Natural killer cell (primary cell): ENCODE measurements at regions not wholly inside any gene's neighbourhood (a gene's known extent, or its start where the extent isn't known, plus 50 kb on each side); places are given as distances from the start of the nearest gene placed in this dataset.

Source experiments
- ATAC-seq, 3 donors: fragments of 150-1000 bp in 2 of 3; fragments of 200-7000 bp in 1 of 3; cut with Tn5 transposase; 1 replicate in 1 of 3; 2 replicates in 2 of 3; pipeline ENCODE4 v1.10.0; 2021; ENCODE audit warnings: mild to moderate bottlenecking in 2 of 3, moderate library complexity in 2 of 3
- DNase-seq, 2 donors: peaks; one replicate each; pipeline versions ENCODE4 v3.0.0 to v3.0.0-alpha.2; 2013 to 2021; ENCODE audit warnings: mixed read lengths in 1 of 2
- H3K27ac ChIP-seq: one replicate; pipeline ENCODE4 v1.5.1; 2013; ENCODE audit warnings: mild to moderate bottlenecking, low read length
- H3K27me3 ChIP-seq: one replicate; pipeline ENCODE4 v1.6.1; 2013; ENCODE audit warnings: low read length; ENCODE audit not compliant: control insufficient read depth, insufficient read depth
- H3K36me3 ChIP-seq: one replicate; pipeline ENCODE4 v1.6.1; 2013; ENCODE audit warnings: low read length; ENCODE audit not compliant: control insufficient read depth, insufficient read depth
- H3K4me1 ChIP-seq: one replicate; pipeline ENCODE4 v1.6.1; 2013; ENCODE audit warnings: low read length; ENCODE audit not compliant: control insufficient read depth, insufficient read depth
- H3K4me3 ChIP-seq: one replicate; pipeline ENCODE4 v1.5.1; 2013; ENCODE audit warnings: low read length
- H3K9me3 ChIP-seq: one replicate; pipeline ENCODE4 v1.6.1; 2013; ENCODE audit warnings: low read length; ENCODE audit not compliant: control insufficient read depth, insufficient read depth
- H3K27ac Mint-ChIP-seq, 2 donors: one replicate each; pipeline ENCODE4 v1.8.0; 2022; ENCODE audit warnings: mild to moderate bottlenecking in 2 of 2, mixed read lengths in 2 of 2, moderate library complexity in 1 of 2
- H3K27me3 Mint-ChIP-seq, 2 donors: one replicate each; pipeline ENCODE4 v1.8.0; 2022; ENCODE audit warnings: low read depth in 2 of 2, mixed read lengths in 2 of 2
- H3K36me3 Mint-ChIP-seq: one replicate; pipeline ENCODE4 v1.8.0; 2022; ENCODE audit warnings: mixed read lengths
- H3K4me1 Mint-ChIP-seq, 2 donors: one replicate each; pipeline ENCODE4 v1.8.0; 2022; ENCODE audit warnings: mixed read lengths in 2 of 2
- H3K4me3 Mint-ChIP-seq: one replicate; pipeline ENCODE4 v1.8.0; 2022; ENCODE audit warnings: mild to moderate bottlenecking, moderate library complexity, mixed read lengths
- H3K9me3 Mint-ChIP-seq, 2 donors: one replicate each; pipeline ENCODE4 v1.8.0; 2022; ENCODE audit warnings: mixed read lengths in 2 of 2
- WGBS: methylation state at CpG from one replicate; pipeline ENCODE4 v1.1.7; 2013; ENCODE audit warnings: missing lambda C conversion rate; ENCODE audit not compliant: insufficient coverage; 5-methylcytosine and 5-hydroxymethylcytosine counted together
- intact Hi-C: fragments of 100-400 bp; cut with micrococcal nuclease; formaldehyde crosslinking; loops from one replicate; pipeline ENCODE4 v1.14.2; 2022
- TF ChIP-seq, protein P1 (sequence below): fragments of 200-600 bp; IDR thresholded peaks from one replicate; pipeline ENCODE4 v1.8.0; 2022; ENCODE audit warnings: antibody characterized with exemption

DNA sequence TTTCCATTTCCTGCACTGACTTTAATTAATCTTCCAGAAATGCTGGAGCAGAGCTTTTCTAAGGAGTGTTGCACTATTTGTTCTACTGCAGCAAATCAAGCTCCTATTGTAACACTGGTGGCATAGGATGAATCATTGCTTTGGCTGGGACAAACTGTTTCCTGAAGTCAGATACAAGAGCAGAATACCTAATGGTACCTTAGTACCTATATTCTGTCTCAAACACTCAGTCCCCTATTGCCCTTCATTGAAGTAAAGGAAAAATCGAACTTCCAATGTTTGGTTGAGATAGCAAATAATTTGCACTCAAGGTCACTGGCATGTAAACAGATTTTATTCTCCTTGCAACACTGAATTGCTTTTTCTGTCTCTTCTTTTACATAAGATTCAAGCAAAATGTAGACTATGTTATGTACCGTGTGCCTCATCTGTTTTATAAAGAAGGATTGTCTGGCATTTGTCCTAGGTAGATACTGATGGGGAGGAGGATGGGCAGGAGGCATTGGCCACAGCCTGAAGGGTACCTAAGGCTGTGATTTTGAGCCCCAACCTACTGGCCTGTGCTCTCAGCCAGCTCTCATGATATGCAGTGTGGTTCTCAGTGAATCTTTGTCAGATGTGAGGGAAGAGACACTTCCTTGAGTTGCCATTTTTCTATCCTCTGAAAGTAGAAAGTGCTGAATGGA, 141.6 kb downstream of the AASDH start:
- intact Hi-C loops, result no loop called here
- Mint-ChIP-seq H3K4me3 (no peak overlapping the region), H3K36me3 (no peaks in the 10 kb centered on the region), H3K27me3 (peaks cover 5 to 9% of the 10 kb centered on the region in 2 donors), H3K9me3 (no peaks in the 10 kb centered on the region), H3K27ac (no peak overlapping the region), H3K4me1 (no peaks in the 10 kb centered on the region)
- H3K36me3 ChIP-seq, result no peaks in the 10 kb centered on the region
- H3K4me3 ChIP-seq, result no peak overlapping the region
- no peaks in the 10 kb centered on the region for H3K9me3 ChIP-seq
- TF ChIP-seq, protein P1, sequence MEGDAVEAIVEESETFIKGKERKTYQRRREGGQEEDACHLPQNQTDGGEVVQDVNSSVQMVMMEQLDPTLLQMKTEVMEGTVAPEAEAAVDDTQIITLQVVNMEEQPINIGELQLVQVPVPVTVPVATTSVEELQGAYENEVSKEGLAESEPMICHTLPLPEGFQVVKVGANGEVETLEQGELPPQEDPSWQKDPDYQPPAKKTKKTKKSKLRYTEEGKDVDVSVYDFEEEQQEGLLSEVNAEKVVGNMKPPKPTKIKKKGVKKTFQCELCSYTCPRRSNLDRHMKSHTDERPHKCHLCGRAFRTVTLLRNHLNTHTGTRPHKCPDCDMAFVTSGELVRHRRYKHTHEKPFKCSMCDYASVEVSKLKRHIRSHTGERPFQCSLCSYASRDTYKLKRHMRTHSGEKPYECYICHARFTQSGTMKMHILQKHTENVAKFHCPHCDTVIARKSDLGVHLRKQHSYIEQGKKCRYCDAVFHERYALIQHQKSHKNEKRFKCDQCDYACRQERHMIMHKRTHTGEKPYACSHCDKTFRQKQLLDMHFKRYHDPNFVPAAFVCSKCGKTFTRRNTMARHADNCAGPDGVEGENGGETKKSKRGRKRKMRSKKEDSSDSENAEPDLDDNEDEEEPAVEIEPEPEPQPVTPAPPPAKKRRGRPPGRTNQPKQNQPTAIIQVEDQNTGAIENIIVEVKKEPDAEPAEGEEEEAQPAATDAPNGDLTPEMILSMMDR, result no peak
- DNase-seq (no peak), ATAC-seq (no peak)
- H3K4me1 ChIP-seq, result no peaks in the 10 kb centered on the region
- H3K27me3 ChIP-seq, result no peaks in the 10 kb centered on the region
- WGBS, result 88% methylated on average over 2 of the region's 2 CpGs
- H3K27ac ChIP-seq, result no peak overlapping the region

GRCh38 chr4:56244681-56245080, 142.6 kb downstream of the AASDH start:
- H3K27me3 Mint-ChIP-seq, result peaks cover 0 to 9% of the 10 kb centered on the region in 2 donors
- intact Hi-C loops, result no loop called here
- H3K9me3 ChIP-seq, result no peaks in the 10 kb centered on the region
- no peaks in the 10 kb centered on the region for H3K4me1 ChIP-seq
- H3K9me3 Mint-ChIP-seq, result no peaks in the 10 kb centered on the region
- H3K27me3 ChIP-seq, result no peaks in the 10 kb centered on the region
- no peak overlapping the region for H3K27ac ChIP-seq
- H3K4me1 Mint-ChIP-seq, result no peaks in the 10 kb centered on the region
- TF ChIP-seq, protein P1, result no peak
- H3K27ac Mint-ChIP-seq, result no peak overlapping the region
- no peak overlapping the region for H3K4me3 ChIP-seq
- ATAC-seq (no peak), DNase-seq (no peak)
- H3K4me3 Mint-ChIP-seq, result no peak overlapping the region
- no peaks in the 10 kb centered on the region for H3K36me3 ChIP-seq
- H3K36me3 Mint-ChIP-seq, result no peaks in the 10 kb centered on the region

DNA sequence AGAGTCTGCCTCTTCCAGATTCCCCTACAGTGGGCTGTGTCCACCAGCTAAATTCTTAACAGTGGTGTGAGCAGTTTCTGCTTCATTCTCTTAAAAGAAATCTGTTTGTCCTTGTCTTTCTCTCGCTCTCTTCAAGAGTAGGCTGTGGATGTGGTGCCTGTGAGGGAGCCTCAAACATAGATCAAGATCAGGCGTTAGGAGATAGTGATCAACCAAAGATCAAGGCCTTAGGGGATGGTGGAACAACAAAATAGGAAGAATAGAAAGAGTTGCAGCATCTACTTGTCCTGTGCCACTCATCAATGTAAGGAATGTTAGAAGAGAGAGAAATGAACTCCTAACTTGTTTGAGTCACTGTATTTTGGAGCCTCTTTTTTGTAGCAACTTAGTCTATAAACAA, 144.2 kb downstream of the AASDH start:
- TF ChIP-seq, protein P1, result no peak
- Mint-ChIP-seq H3K27ac (no peak overlapping the region), H3K4me1 (no peaks in the 10 kb centered on the region), H3K4me3 (no peak overlapping the region), H3K9me3 (no peaks in the 10 kb centered on the region), H3K27me3 (peaks cover 0 to 9% of the 10 kb centered on the region in 2 donors), H3K36me3 (no peaks in the 10 kb centered on the region)
- DNase-seq (no peak), ATAC-seq (no peak)
- Histone ChIP-seq H3K27ac (no peak overlapping the region), H3K4me1 (no peaks in the 10 kb centered on the region), H3K27me3 (no peaks in the 10 kb centered on the region), H3K4me3 (no peak overlapping the region), H3K9me3 (no peaks in the 10 kb centered on the region), H3K36me3 (no peaks in the 10 kb centered on the region)
- WGBS, result 69% methylated on average over 2 of the region's 2 CpGs
- intact Hi-C loops, result no loop called here

GRCh38 chr4:56241500-56241899, 145.8 kb downstream of the AASDH start:
- DNase-seq (no peak), ATAC-seq (no peak)
- H3K9me3 Mint-ChIP-seq, result no peaks in the 10 kb centered on the region
- H3K27ac Mint-ChIP-seq, result no peak overlapping the region
- intact Hi-C loops, result no loop called here
- no peaks in the 10 kb centered on the region for H3K36me3 ChIP-seq
- H3K9me3 ChIP-seq, result no peaks in the 10 kb centered on the region
- no peak overlapping the region for H3K27ac ChIP-seq
- no peak overlapping the region for H3K4me3 Mint-ChIP-seq
- WGBS, result 63% methylated on average over 4 of the region's 6 CpGs
- peaks cover 0 to 9% of the 10 kb centered on the region in 2 donors for H3K27me3 Mint-ChIP-seq
- TF ChIP-seq, protein P1, result no peak
- no peaks in the 10 kb centered on the region for H3K27me3 ChIP-seq
- no peaks in the 10 kb centered on the region for H3K36me3 Mint-ChIP-seq
- H3K4me1 Mint-ChIP-seq, result no peaks in the 10 kb centered on the region
- no peaks in the 10 kb centered on the region for H3K4me1 ChIP-seq
- no peak overlapping the region for H3K4me3 ChIP-seq
